Activated naive CD8-positive, alpha-beta T cell treated with anti-CD3 and anti-CD28 coated beads, Interleukin-2, amount 10 ng/mL, durations not matched to agents 7 days and 5 days (primary cell): ENCODE measurements at regions not wholly inside any gene's neighbourhood (a gene's known extent, or its start where the extent isn't known, plus 50 kb on each side); places are given as distances from the start of the nearest gene placed in this dataset.

Experiments
- ATAC-seq: fragments of 150-1000 bp; cut with Tn5 transposase; one replicate; pipeline ENCODE4 v1.10.0; 2021; ENCODE audit warnings: low read depth, moderate library complexity
- POLR2A ChIA-PET: fragments of 350-600 bp; sonication (Branson Sonifier 250); formaldehyde crosslinking; loops from one replicate; lab custom pipeline; 2021; ENCODE audit warnings: antibody characterized with exemption; lab: Charles Lee
- DNase-seq: peaks from one replicate; pipeline ENCODE4 v3.0.0; 2021
- H3K27ac Mint-ChIP-seq: one replicate; pipeline ENCODE4 v1.8.0; 2022; ENCODE audit warnings: mild to moderate bottlenecking, mixed read lengths
- H3K27me3 Mint-ChIP-seq: one replicate; pipeline ENCODE4 v1.8.0; 2022; ENCODE audit warnings: mild to moderate bottlenecking, moderate library complexity, mixed read lengths
- H3K36me3 Mint-ChIP-seq: one replicate; pipeline ENCODE4 v1.8.0; 2021; ENCODE audit warnings: mild to moderate bottlenecking, mixed read lengths
- H3K4me1 Mint-ChIP-seq: one replicate; pipeline ENCODE4 v1.8.0; 2021; ENCODE audit warnings: mixed read lengths
- H3K4me3 Mint-ChIP-seq: one replicate; pipeline ENCODE4 v1.8.0; 2022; ENCODE audit warnings: mild to moderate bottlenecking, moderate library complexity, mixed read lengths
- H3K9me3 Mint-ChIP-seq: one replicate; pipeline ENCODE4 v1.8.0; 2021; ENCODE audit warnings: mixed read lengths

GRCh38 chr2:37816036-37816435 is 109.1 kb upstream of the RMDN2 start:
- no peak for ATAC-seq
- peaks cover 7% of the 10 kb centered on the region for H3K36me3 Mint-ChIP-seq
- H3K4me1 Mint-ChIP-seq: no peaks in the 10 kb centered on the region
- POLR2A ChIA-PET: no interaction called here
- H3K27me3 Mint-ChIP-seq: no peaks in the 10 kb centered on the region
- H3K9me3 Mint-ChIP-seq: peaks cover 7% of the 10 kb centered on the region
- no peak overlapping the region for H3K27ac Mint-ChIP-seq
- DNase-seq: no peak
- no peak overlapping the region for H3K4me3 Mint-ChIP-seq

GRCh38 chr2:37816686-37817085 is 108.4 kb upstream of the RMDN2 start:
- Mint-ChIP-seq H3K4me1 (no peaks in the 10 kb centered on the region), H3K9me3 (peaks cover 6% of the 10 kb centered on the region), H3K27me3 (no peaks in the 10 kb centered on the region), H3K4me3 (no peak overlapping the region), H3K36me3 (peaks cover 6% of the 10 kb centered on the region), H3K27ac (no peak overlapping the region)
- ATAC-seq (no peak), DNase-seq (no peak)
- POLR2A ChIA-PET: no interaction called here

GRCh38 chr2:37819186-37819585 is 105.9 kb upstream of the RMDN2 start:
- Mint-ChIP-seq H3K36me3 (peaks cover 6% of the 10 kb centered on the region), H3K9me3 (peaks cover 6% of the 10 kb centered on the region), H3K27ac (no peak overlapping the region), H3K4me1 (peaks cover 10% of the 10 kb centered on the region), H3K27me3 (no peaks in the 10 kb centered on the region), H3K4me3 (no peak overlapping the region)
- DNase-seq: no peak
- ATAC-seq: no peak
- POLR2A ChIA-PET: no interaction called here

- Mint-ChIP-seq H3K9me3 (peaks cover 6% of the 10 kb centered on the region), H3K27me3 (no peaks in the 10 kb centered on the region), H3K36me3 (peaks cover 6% of the 10 kb centered on the region), H3K27ac (no peak overlapping the region), H3K4me3 (no peak overlapping the region), H3K4me1 (peaks cover 10% of the 10 kb centered on the region)
- ATAC-seq (no peak), DNase-seq (no peak)
- POLR2A ChIA-PET: no interaction called here
Observed at GRCh38 chr2:37820471-37820986, 104.6 kb upstream of the RMDN2 start.

- no peak for ATAC-seq
- no peaks in the 10 kb centered on the region for H3K27me3 Mint-ChIP-seq
- no peak overlapping the region for H3K4me3 Mint-ChIP-seq
- POLR2A ChIA-PET: no interaction called here
- H3K9me3 Mint-ChIP-seq: peaks cover 4% of the 10 kb centered on the region
- H3K36me3 Mint-ChIP-seq: peaks cover 4% of the 10 kb centered on the region
- H3K4me1 Mint-ChIP-seq: peaks cover 14% of the 10 kb centered on the region
- no peak for DNase-seq
- H3K27ac Mint-ChIP-seq: no peak overlapping the region
Observed at GRCh38 chr2:37825586-37825985, 99.5 kb upstream of the RMDN2 start.

GRCh38 chr2:37826611-37827010 is 98.5 kb upstream of the RMDN2 start:
- DNase-seq (no peak), ATAC-seq (no peak)
- Mint-ChIP-seq H3K27ac (no peak overlapping the region), H3K4me1 (peaks cover 14% of the 10 kb centered on the region), H3K36me3 (no peaks in the 10 kb centered on the region), H3K9me3 (no peaks in the 10 kb centered on the region), H3K27me3 (no peaks in the 10 kb centered on the region), H3K4me3 (no peak overlapping the region)
- POLR2A ChIA-PET: no interaction called here

GRCh38 chr2:37827455-37827854 is 97.6 kb upstream of the RMDN2 start:
- DNase-seq: no peak
- no peak overlapping the region for H3K4me3 Mint-ChIP-seq
- H3K9me3 Mint-ChIP-seq: no peaks in the 10 kb centered on the region
- no peak for ATAC-seq
- H3K36me3 Mint-ChIP-seq: no peaks in the 10 kb centered on the region
- peaks cover 12% of the 10 kb centered on the region for H3K4me1 Mint-ChIP-seq
- H3K27me3 Mint-ChIP-seq: no peaks in the 10 kb centered on the region
- POLR2A ChIA-PET: no interaction called here
- H3K27ac Mint-ChIP-seq: no peak overlapping the region

GRCh38 chr2:37827911-37828511 is 97.1 kb upstream of the RMDN2 start:
- DNase-seq: no peak
- Mint-ChIP-seq H3K4me1 (peaks cover 8% of the 10 kb centered on the region), H3K27me3 (no peaks in the 10 kb centered on the region), H3K9me3 (no peaks in the 10 kb centered on the region), H3K4me3 (no peak overlapping the region), H3K27ac (no peak overlapping the region), H3K36me3 (no peaks in the 10 kb centered on the region)
- no peak for ATAC-seq
- POLR2A ChIA-PET: no interaction called here

GRCh38 chr2:37829202-37829601 is 95.9 kb upstream of the RMDN2 start:
- no peaks in the 10 kb centered on the region for H3K36me3 Mint-ChIP-seq
- POLR2A ChIA-PET: no interaction called here
- no peaks in the 10 kb centered on the region for H3K9me3 Mint-ChIP-seq
- peaks cover 5% of the 10 kb centered on the region for H3K4me1 Mint-ChIP-seq
- no peak for ATAC-seq
- H3K27ac Mint-ChIP-seq: no peak overlapping the region
- H3K4me3 Mint-ChIP-seq: no peak overlapping the region
- no peak for DNase-seq
- no peaks in the 10 kb centered on the region for H3K27me3 Mint-ChIP-seq

GRCh38 chr2:37829616-37830395 is 95.3 kb upstream of the RMDN2 start:
- POLR2A ChIA-PET: no interaction called here
- Mint-ChIP-seq H3K4me1 (peaks cover 5% of the 10 kb centered on the region), H3K36me3 (no peaks in the 10 kb centered on the region), H3K4me3 (no peak overlapping the region), H3K9me3 (no peaks in the 10 kb centered on the region), H3K27ac (no peak overlapping the region), H3K27me3 (no peaks in the 10 kb centered on the region)
- ATAC-seq: no peak
- DNase-seq: no peak

- no peak for ATAC-seq
- peaks cover 5% of the 10 kb centered on the region for H3K4me1 Mint-ChIP-seq
- DNase-seq: no peak
- H3K27me3 Mint-ChIP-seq: no peaks in the 10 kb centered on the region
- no peak overlapping the region for H3K27ac Mint-ChIP-seq
- no peaks in the 10 kb centered on the region for H3K36me3 Mint-ChIP-seq
- no peaks in the 10 kb centered on the region for H3K9me3 Mint-ChIP-seq
- POLR2A ChIA-PET: no interaction called here
- H3K4me3 Mint-ChIP-seq: no peak overlapping the region
Observed at GRCh38 chr2:37830636-37831035, 94.5 kb upstream of the RMDN2 start.

- no peak for ATAC-seq
- POLR2A ChIA-PET: no interaction called here
- DNase-seq: no peak
- H3K27me3 Mint-ChIP-seq: no peaks in the 10 kb centered on the region
- H3K4me1 Mint-ChIP-seq: peaks cover 5% of the 10 kb centered on the region
- H3K4me3 Mint-ChIP-seq: no peak overlapping the region
- no peaks in the 10 kb centered on the region for H3K36me3 Mint-ChIP-seq
- H3K9me3 Mint-ChIP-seq: no peaks in the 10 kb centered on the region
- no peak overlapping the region for H3K27ac Mint-ChIP-seq
Observed at GRCh38 chr2:37831081-37831780, 93.9 kb upstream of the RMDN2 start.

GRCh38 chr2:37832590-37833197 is 92.4 kb upstream of the RMDN2 start:
- H3K4me3 Mint-ChIP-seq: no peak overlapping the region
- H3K9me3 Mint-ChIP-seq: no peaks in the 10 kb centered on the region
- H3K27ac Mint-ChIP-seq: no peak overlapping the region
- no peaks in the 10 kb centered on the region for H3K36me3 Mint-ChIP-seq
- ATAC-seq (peak; percentile 87), DNase-seq (peak; percentile 74)
- H3K4me1 Mint-ChIP-seq: peaks cover 11% of the 10 kb centered on the region
- POLR2A ChIA-PET: interaction anchor here (0.6 kb wide), 1 partner anchor 332 kb away, joined by 4 read pairs; no protein-coding TSS in a partner anchor
- H3K27me3 Mint-ChIP-seq: no peaks in the 10 kb centered on the region
